ENCODE measurements at regions not wholly inside any gene's neighbourhood (a gene's known extent, or its start where the extent isn't known, plus 50 kb on each side); places are given as distances from the start of the nearest gene placed in this dataset.

- TF ChIP-seq, protein P1, sequence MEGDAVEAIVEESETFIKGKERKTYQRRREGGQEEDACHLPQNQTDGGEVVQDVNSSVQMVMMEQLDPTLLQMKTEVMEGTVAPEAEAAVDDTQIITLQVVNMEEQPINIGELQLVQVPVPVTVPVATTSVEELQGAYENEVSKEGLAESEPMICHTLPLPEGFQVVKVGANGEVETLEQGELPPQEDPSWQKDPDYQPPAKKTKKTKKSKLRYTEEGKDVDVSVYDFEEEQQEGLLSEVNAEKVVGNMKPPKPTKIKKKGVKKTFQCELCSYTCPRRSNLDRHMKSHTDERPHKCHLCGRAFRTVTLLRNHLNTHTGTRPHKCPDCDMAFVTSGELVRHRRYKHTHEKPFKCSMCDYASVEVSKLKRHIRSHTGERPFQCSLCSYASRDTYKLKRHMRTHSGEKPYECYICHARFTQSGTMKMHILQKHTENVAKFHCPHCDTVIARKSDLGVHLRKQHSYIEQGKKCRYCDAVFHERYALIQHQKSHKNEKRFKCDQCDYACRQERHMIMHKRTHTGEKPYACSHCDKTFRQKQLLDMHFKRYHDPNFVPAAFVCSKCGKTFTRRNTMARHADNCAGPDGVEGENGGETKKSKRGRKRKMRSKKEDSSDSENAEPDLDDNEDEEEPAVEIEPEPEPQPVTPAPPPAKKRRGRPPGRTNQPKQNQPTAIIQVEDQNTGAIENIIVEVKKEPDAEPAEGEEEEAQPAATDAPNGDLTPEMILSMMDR (conservative IDR thresholded peaks at IDR 0.05): no peak
- TF ChIP-seq ZFX (IDR thresholded peaks at IDR 0.05): no peak
Measured at GRCh38 chr9:38128752-38129270, 59.8 kb upstream of the SHB start.
